H9 (cell line): ENCODE measurements at regions not wholly inside any gene's neighbourhood (a gene's known extent, or its start where the extent isn't known, plus 50 kb on each side); places are given as distances from the start of the nearest gene placed in this dataset.

Source experiments
- DNase-seq: peaks from one replicate; pipeline ENCODE4 v3.0.0-alpha.2; 2017
- H2AFZ ChIP-seq: one replicate; pipeline ENCODE4 v1.6.1; 2013; ENCODE audit warnings: mild to moderate bottlenecking, low read length, control low read depth, moderate library complexity
- H2AK5ac ChIP-seq: 2 replicates; pipeline ENCODE4 v1.6.1; 2013; ENCODE audit warnings: low read length, control low read depth, mixed read lengths; ENCODE audit not compliant: insufficient read length
- H2BK120ac ChIP-seq: one replicate; pipeline ENCODE4 v1.6.1; 2013; ENCODE audit warnings: low read depth, mild to moderate bottlenecking, low read length, control low read depth, inconsistent platforms; ENCODE audit not compliant: poor library complexity, severe bottlenecking
- H2BK12ac ChIP-seq: 2 replicates; pipeline ENCODE4 v1.6.1; 2013; ENCODE audit warnings: low read length, control low read depth, mixed read lengths, low read depth; ENCODE audit not compliant: insufficient read length
- H2BK15ac ChIP-seq: 2 replicates; pipeline ENCODE4 v1.6.1; 2013; ENCODE audit warnings: low read depth, low read length, control low read depth
- H2BK20ac ChIP-seq: one replicate; pipeline ENCODE4 v1.6.1; 2013; ENCODE audit warnings: low read depth, mild to moderate bottlenecking, low read length, control low read depth, inconsistent platforms; ENCODE audit not compliant: poor library complexity, severe bottlenecking
- H2BK5ac ChIP-seq: 2 replicates; pipeline ENCODE4 v1.6.1; 2013; ENCODE audit warnings: low read length, control low read depth, mixed read lengths; ENCODE audit not compliant: insufficient read length
- H3K14ac ChIP-seq: 2 replicates; pipeline ENCODE4 v1.6.1; 2013; ENCODE audit warnings: low read length, control low read depth; ENCODE audit not compliant: insufficient read depth
- H3K18ac ChIP-seq: 2 replicates; pipeline ENCODE4 v1.6.1; 2013; ENCODE audit warnings: low read depth, mild to moderate bottlenecking, mixed read lengths, low read length, control low read depth; ENCODE audit not compliant: insufficient read length
- H3K23ac ChIP-seq: 2 replicates; pipeline ENCODE4 v1.6.1; 2013; ENCODE audit warnings: low read length, control low read depth, mixed read lengths, low read depth; ENCODE audit not compliant: insufficient read length
- H3K23me2 ChIP-seq: 2 replicates; pipeline ENCODE4 v1.6.1; 2013; ENCODE audit warnings: low read depth, mild to moderate bottlenecking, mixed read lengths, low read length, control low read depth; ENCODE audit not compliant: insufficient read length, poor library complexity, severe bottlenecking
- H3K27ac ChIP-seq: 2 replicates; pipeline ENCODE4 v1.5.1; 2013; ENCODE audit warnings: low read length, control low read depth, mixed read lengths, low read depth; ENCODE audit not compliant: insufficient read length
- H3K27me3 ChIP-seq: 2 replicates; pipeline ENCODE4 v1.6.1; 2013; ENCODE audit warnings: low read length, control low read depth, inconsistent platforms; ENCODE audit not compliant: insufficient read depth
- H3K4ac ChIP-seq: 2 replicates; pipeline ENCODE4 v1.6.1; 2013; ENCODE audit warnings: low read depth, mild to moderate bottlenecking, control low read depth, inconsistent platforms, low read length, moderate library complexity
- H3K4me1 ChIP-seq: 2 replicates; pipeline ENCODE4 v1.6.1; 2013; ENCODE audit warnings: low read length, control low read depth, inconsistent platforms; ENCODE audit not compliant: insufficient read depth
- H3K4me2 ChIP-seq: 2 replicates; pipeline ENCODE4 v1.6.1; 2013; ENCODE audit warnings: low read length, control low read depth, mixed read lengths; ENCODE audit not compliant: insufficient read length, insufficient read depth
- H3K56ac ChIP-seq: 2 replicates; pipeline ENCODE4 v1.6.1; 2013; ENCODE audit warnings: low read depth, mild to moderate bottlenecking, mixed read lengths, low read length, control low read depth; ENCODE audit not compliant: insufficient read length
- H3K79me1 ChIP-seq: 2 replicates; pipeline ENCODE4 v1.6.1; 2013; ENCODE audit warnings: low read depth, mild to moderate bottlenecking, moderate library complexity, low read length, control low read depth, inconsistent platforms; ENCODE audit not compliant: insufficient read depth, poor library complexity, severe bottlenecking
- H3K79me2 ChIP-seq: 2 replicates; pipeline ENCODE4 v1.6.1; 2013; ENCODE audit warnings: low read length, control low read depth, inconsistent platforms; ENCODE audit not compliant: insufficient read depth
- H3K9ac ChIP-seq: 2 replicates; pipeline ENCODE4 v1.6.1; 2013; ENCODE audit warnings: low read length, control low read depth, mixed read lengths; ENCODE audit not compliant: insufficient read length; ENCODE audit errors: extremely low read depth
- H3K9me3 ChIP-seq: one replicate; pipeline ENCODE4 v1.6.1; 2013; ENCODE audit warnings: low read depth, low read length, inconsistent platforms; ENCODE audit not compliant: control insufficient read depth
- H3T11ph ChIP-seq: one replicate; pipeline ENCODE4 v1.6.1; 2013; ENCODE audit warnings: mild to moderate bottlenecking, low read length, control low read depth, inconsistent platforms
- H4K20me1 ChIP-seq: one replicate; pipeline ENCODE4 v1.6.1; 2013; ENCODE audit not compliant: control insufficient read depth, insufficient read length, insufficient read depth
- H4K5ac ChIP-seq: 2 replicates; pipeline ENCODE4 v1.6.1; 2013; ENCODE audit warnings: low read depth, mild to moderate bottlenecking, mixed read lengths, low read length, control low read depth; ENCODE audit not compliant: insufficient read length
- H4K8ac ChIP-seq: replicated peaks from 2 replicates; pipeline ENCODE4 v1.6.1; 2013; ENCODE audit warnings: low read length, control low read depth, mixed read lengths, low read depth; ENCODE audit not compliant: insufficient read length
- H4K91ac ChIP-seq: 2 replicates; pipeline ENCODE4 v1.6.1; 2013; ENCODE audit warnings: low read depth, mild to moderate bottlenecking, moderate library complexity, mixed read lengths, low read length, control low read depth; ENCODE audit not compliant: insufficient read length
- H3K27ac Mint-ChIP-seq, 3 experiments: 2 replicates in 2 of 3; 3 replicates in 1 of 3; pipeline ENCODE4 v1.8.0; 2020 to 2021; ENCODE audit warnings: mixed read lengths in 3 of 3, mild to moderate bottlenecking in 1 of 3, moderate library complexity in 1 of 3
- H3K27me3 Mint-ChIP-seq: 2 replicates; pipeline ENCODE4 v1.8.0; 2021; ENCODE audit warnings: low read depth, mild to moderate bottlenecking, moderate library complexity, mixed read lengths
- H3K36me3 Mint-ChIP-seq, 3 experiments: 2 replicates in 2 of 3; 3 replicates in 1 of 3; pipeline ENCODE4 v1.8.0; 2020 to 2021; ENCODE audit warnings: low read depth in 3 of 3, mixed read lengths in 3 of 3; ENCODE audit not compliant: insufficient read depth in 1 of 3
- H3K4me1 Mint-ChIP-seq, 2 experiments: 2 replicates each; pipeline ENCODE4 v1.8.0; 2020; ENCODE audit warnings: mixed read lengths in 2 of 2
- H3K4me3 Mint-ChIP-seq, 2 experiments: 2 replicates in 1 of 2; 3 replicates in 1 of 2; pipeline ENCODE4 v1.8.0; 2020 to 2021; ENCODE audit warnings: mild to moderate bottlenecking in 2 of 2, mixed read lengths in 2 of 2, moderate library complexity in 1 of 2
- H3K9me3 Mint-ChIP-seq, 2 experiments: 2 replicates in 1 of 2; 3 replicates in 1 of 2; pipeline ENCODE4 v1.8.0; 2020; ENCODE audit warnings: mild to moderate bottlenecking in 2 of 2, mixed read lengths in 2 of 2, moderate library complexity in 1 of 2
- CTCF ChIP-seq: fragments of 200-600 bp; sonication (generic); conservative IDR thresholded peaks from 3 replicates; pipeline ENCODE4 v1.8.0; 2021; ENCODE audit warnings: antibody characterized with exemption, mild to moderate bottlenecking
- WGBS: extraction: QIAGEN DNeasy Blood & Tissue Kit; methylation state at CpG from one replicate; pipeline ENCODE4 v1.1.7; 2013; ENCODE audit warnings: missing lambda C conversion rate, low lambda C conversion rate, mixed read lengths; ENCODE audit not compliant: insufficient read length; ENCODE audit errors: extremely low coverage; 5-methylcytosine and 5-hydroxymethylcytosine counted together

- TF ChIP-seq CTCF = no peak
- Histone ChIP-seq H3K23ac (no peak overlapping the region), H3K4me2 (no peak overlapping the region), H2BK120ac (no peak overlapping the region), H3K79me1 (no peaks in the 10 kb centered on the region), H3K9ac (no peak overlapping the region), H3K27ac (no peak overlapping the region), H4K5ac (no peak overlapping the region), H2BK12ac (no peak overlapping the region), H2BK5ac (no peak overlapping the region), H3K4me1 (no peaks in the 10 kb centered on the region; the same call in 1 of the 2 replicates), H2AFZ (no peak overlapping the region), H4K20me1 (no peaks in the 10 kb centered on the region), H3K14ac (no peak overlapping the region), H2AK5ac (no peak overlapping the region), H3K56ac (no peak overlapping the region), H3K4ac (no peak overlapping the region), H3K9me3 (no peaks in the 10 kb centered on the region), H3K23me2 (no peaks in the 10 kb centered on the region), H4K8ac (no peak overlapping the region), H2BK20ac (no peak overlapping the region), H3T11ph (no peak overlapping the region), H2BK15ac (no peak overlapping the region), H3K18ac (no peak overlapping the region), H3K27me3 (no peaks in the 10 kb centered on the region), H3K79me2 (peaks cover 3% of the 10 kb centered on the region; the same call in 1 of the 2 replicates), H4K91ac (no peak overlapping the region)
- DNase-seq = no peak
- H3K36me3 Mint-ChIP-seq = no peaks in the 10 kb centered on the region
- no peak overlapping the region for H3K4me3 Mint-ChIP-seq
- H3K9me3 Mint-ChIP-seq = no peaks in the 10 kb centered on the region
- H3K27me3 Mint-ChIP-seq = no peaks in the 10 kb centered on the region
- no CpG with 5 or more reads among the region's 2 CpGs for WGBS
- H3K27ac Mint-ChIP-seq = no peak overlapping the region
- H3K4me1 Mint-ChIP-seq = peaks cover 13 to 14% of the 10 kb centered on the region in 2 experiments
Observed at GRCh38 chr4:11259837-11260236, 168.9 kb downstream of the HS3ST1 start.
